Endothelial cell (in vitro differentiated cells): ENCODE measurements at regions not wholly inside any gene's neighbourhood (a gene's known extent, or its start where the extent isn't known, plus 50 kb on each side); places are given as distances from the start of the nearest gene placed in this dataset.
"Not testable (repeated sequence)": the region's sequence is repeated elsewhere in the genome, so short reads cannot be mapped to it uniquely, and the experiment has no call there.

Source experiments
- DNase-seq: peaks from one replicate; pipeline ENCODE4 v3.0.0; 2021; ENCODE audit warnings: low spot score
- H3K27ac Mint-ChIP-seq: one replicate; pipeline ENCODE4 v1.8.0; 2021; ENCODE audit warnings: mixed read lengths, inconsistent platforms; ENCODE audit not compliant: unreplicated experiment
- H3K27me3 Mint-ChIP-seq: one replicate; pipeline ENCODE4 v1.8.0; 2021; ENCODE audit warnings: mild to moderate bottlenecking, moderate library complexity, mixed read lengths, inconsistent platforms; ENCODE audit not compliant: unreplicated experiment
- H3K36me3 Mint-ChIP-seq: one replicate; pipeline ENCODE4 v1.8.0; 2021; ENCODE audit warnings: mild to moderate bottlenecking, low read depth, mixed read lengths, inconsistent platforms; ENCODE audit not compliant: unreplicated experiment
- H3K4me1 Mint-ChIP-seq: one replicate; pipeline ENCODE4 v1.8.0; 2021; ENCODE audit warnings: mild to moderate bottlenecking, mixed read lengths, inconsistent platforms; ENCODE audit not compliant: unreplicated experiment
- H3K4me3 Mint-ChIP-seq: one replicate; pipeline ENCODE4 v1.8.0; 2021; ENCODE audit warnings: mild to moderate bottlenecking, mixed read lengths, inconsistent platforms; ENCODE audit not compliant: unreplicated experiment
- H3K9me3 Mint-ChIP-seq: one replicate; pipeline ENCODE4 v1.8.0; 2021; ENCODE audit warnings: mixed read lengths, inconsistent platforms; ENCODE audit not compliant: unreplicated experiment
- TF ChIP-seq, protein P1 (sequence below): fragments of 200-600 bp; sonication (generic); IDR thresholded peaks from one replicate; pipeline ENCODE4 v1.5.0; 2021; ENCODE audit warnings: antibody characterized with exemption; ENCODE audit not compliant: unreplicated experiment

DNA sequence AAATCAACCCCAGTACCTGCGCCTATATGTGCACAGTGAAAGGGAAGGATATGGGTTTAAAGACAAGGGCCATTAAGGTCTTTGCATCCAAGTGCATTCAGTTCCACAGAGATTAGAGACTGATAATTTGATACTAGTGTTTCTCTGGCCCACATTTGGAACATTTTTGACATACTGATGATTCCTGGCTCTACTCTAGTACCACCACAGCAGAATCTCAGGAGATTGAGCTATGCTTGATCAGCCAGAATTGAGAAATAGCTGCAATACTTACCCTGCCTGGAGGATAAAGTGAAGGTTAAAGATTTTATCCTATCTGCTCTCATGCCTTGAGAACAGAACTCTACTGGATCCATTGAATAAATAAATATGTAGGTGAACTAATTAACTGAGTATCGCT lies 1267.8 kb downstream of the SUCLG1 start:
- Mint-ChIP-seq H3K4me3 (no peak overlapping the region), H3K4me1 (peaks cover 12% of the 10 kb centered on the region), H3K27me3 (no peaks in the 10 kb centered on the region), H3K27ac (no peak overlapping the region), H3K9me3 (no peaks in the 10 kb centered on the region), H3K36me3 (no peaks in the 10 kb centered on the region)
- TF ChIP-seq, protein P1, sequence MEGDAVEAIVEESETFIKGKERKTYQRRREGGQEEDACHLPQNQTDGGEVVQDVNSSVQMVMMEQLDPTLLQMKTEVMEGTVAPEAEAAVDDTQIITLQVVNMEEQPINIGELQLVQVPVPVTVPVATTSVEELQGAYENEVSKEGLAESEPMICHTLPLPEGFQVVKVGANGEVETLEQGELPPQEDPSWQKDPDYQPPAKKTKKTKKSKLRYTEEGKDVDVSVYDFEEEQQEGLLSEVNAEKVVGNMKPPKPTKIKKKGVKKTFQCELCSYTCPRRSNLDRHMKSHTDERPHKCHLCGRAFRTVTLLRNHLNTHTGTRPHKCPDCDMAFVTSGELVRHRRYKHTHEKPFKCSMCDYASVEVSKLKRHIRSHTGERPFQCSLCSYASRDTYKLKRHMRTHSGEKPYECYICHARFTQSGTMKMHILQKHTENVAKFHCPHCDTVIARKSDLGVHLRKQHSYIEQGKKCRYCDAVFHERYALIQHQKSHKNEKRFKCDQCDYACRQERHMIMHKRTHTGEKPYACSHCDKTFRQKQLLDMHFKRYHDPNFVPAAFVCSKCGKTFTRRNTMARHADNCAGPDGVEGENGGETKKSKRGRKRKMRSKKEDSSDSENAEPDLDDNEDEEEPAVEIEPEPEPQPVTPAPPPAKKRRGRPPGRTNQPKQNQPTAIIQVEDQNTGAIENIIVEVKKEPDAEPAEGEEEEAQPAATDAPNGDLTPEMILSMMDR, result no peak
- no peak for DNase-seq

DNA sequence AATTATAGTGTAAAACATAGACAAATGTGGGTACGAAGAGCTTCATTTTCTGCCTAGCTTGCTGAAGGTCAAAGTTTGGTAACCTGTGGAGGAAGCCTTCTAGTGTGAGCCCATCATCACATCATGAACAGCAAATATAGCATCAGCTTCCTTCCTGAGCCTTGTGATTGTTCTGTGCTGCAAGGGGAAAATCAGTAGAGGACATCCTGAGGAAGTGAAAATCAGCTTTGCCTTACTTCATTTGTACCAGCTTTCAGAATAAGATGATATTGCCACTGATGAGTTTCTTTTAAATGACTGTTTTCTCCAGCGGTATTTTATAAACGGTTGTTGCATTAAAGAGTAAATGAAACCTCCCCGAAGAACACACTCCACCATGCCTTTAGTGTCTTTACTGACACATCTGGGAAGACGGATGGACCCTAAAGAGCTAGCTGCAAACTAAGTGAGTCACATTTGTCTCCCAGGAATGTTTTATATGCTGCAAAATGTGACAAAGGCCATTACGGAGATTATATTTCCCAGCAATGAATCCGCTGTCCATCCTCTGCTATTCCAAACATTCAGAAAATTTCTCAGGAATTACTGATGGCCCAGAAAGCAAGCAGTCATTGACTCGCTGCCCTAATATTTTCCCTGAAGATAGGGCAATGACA lies 1272.8 kb downstream of the SUCLG1 start:
- Mint-ChIP-seq H3K27ac (peak overlapping the region; percentile 94), H3K27me3 (no peaks in the 10 kb centered on the region), H3K36me3 (no peaks in the 10 kb centered on the region), H3K9me3 (no peaks in the 10 kb centered on the region), H3K4me1 (peaks cover 21% of the 10 kb centered on the region), H3K4me3 (no peak overlapping the region)
- TF ChIP-seq, protein P1, result no peak
- no peak for DNase-seq

DNA sequence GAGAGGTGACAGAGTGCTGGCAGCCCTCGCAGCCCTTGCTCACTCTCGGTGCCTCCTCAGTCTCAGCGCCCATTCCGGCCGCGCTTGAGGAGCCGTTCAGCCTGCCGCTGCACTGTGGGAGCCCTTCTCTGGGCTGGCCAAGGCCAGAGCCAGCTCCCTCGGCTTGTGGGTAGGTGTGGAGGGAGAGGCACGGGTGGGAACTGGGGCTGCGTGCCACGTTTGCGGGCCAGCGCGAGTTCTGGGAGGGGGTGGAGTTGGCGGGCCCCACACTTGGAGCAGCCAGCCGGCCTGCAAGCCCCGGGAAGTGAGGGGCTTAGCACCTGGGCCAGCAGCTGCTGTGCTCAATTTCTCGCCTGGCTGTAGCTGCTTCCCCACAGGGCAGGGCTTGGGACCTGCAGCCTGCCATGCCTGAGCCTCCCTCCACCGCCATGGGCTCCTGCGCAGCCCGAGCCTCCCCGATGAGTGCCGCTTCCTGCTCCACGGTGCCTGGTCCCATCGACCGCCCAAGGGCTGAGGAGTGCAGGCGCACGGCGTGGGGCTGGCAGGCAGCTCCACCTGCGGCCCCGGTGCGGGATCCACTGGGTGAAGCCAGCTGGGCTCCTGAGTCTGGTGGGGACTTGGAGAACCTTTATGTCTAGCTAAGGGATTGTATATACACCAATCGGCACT lies 1278.1 kb downstream of the SUCLG1 start:
- H3K27me3 Mint-ChIP-seq, H3K9me3 Mint-ChIP-seq, H3K4me3 Mint-ChIP-seq, DNase-seq, H3K36me3 Mint-ChIP-seq, H3K4me1 Mint-ChIP-seq, H3K27ac Mint-ChIP-seq: not testable (repeated sequence)

DNA sequence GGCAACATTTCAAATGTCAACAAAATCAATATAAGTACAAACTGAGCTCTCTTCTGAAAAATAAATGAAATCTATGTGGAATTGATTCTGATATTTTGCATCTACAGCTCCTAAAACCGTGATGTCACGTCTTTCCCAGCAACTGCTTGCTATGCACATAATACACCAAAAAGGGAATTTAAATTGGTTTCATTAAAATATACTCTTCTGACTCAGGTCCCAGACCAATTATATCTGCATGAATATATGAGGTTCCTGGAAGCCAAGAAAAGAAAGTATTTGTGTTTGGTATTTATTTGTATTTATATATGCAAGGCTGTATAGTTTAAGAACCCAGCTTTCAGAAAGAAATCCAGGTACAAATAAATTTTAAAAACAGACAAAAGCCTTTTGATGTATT lies 1282.5 kb downstream of the SUCLG1 start:
- no peaks in the 10 kb centered on the region for H3K36me3 Mint-ChIP-seq
- no peak overlapping the region for H3K27ac Mint-ChIP-seq
- TF ChIP-seq, protein P1, result no peak
- no peak for DNase-seq
- peaks cover 11% of the 10 kb centered on the region for H3K4me1 Mint-ChIP-seq
- H3K27me3 Mint-ChIP-seq, result peaks cover 3% of the 10 kb centered on the region
- H3K4me3 Mint-ChIP-seq, result no peak overlapping the region
- no peaks in the 10 kb centered on the region for H3K9me3 Mint-ChIP-seq

DNA sequence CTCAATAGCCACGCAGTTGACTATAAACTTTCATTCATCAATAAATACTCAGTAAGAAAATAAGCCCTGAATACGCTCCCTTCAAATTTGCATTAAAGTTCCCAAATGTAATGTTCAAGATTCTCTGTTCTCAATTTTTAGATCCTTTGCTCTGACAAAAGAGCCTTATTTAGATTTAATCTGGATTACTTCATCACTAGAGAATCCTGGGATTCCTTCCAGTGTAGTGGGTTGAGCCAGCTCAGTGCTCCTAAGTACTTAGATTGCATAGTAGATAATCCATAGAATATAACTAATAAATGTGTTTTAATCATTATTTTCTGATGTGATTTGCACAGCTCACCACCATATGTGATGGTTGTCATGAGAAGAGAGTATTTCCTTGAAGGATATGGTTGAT lies 1286.2 kb downstream of the SUCLG1 start:
- H3K9me3 Mint-ChIP-seq, result no peaks in the 10 kb centered on the region
- peaks cover 1% of the 10 kb centered on the region for H3K27me3 Mint-ChIP-seq
- TF ChIP-seq, protein P1, result no peak
- DNase-seq, result no peak
- H3K4me3 Mint-ChIP-seq, result no peak overlapping the region
- H3K27ac Mint-ChIP-seq, result no peak overlapping the region
- H3K4me1 Mint-ChIP-seq, result peaks cover 13% of the 10 kb centered on the region
- no peaks in the 10 kb centered on the region for H3K36me3 Mint-ChIP-seq
